ENCODE measurements at regions not wholly inside any gene's neighbourhood (a gene's known extent, or its start where the extent isn't known, plus 50 kb on each side); places are given as distances from the start of the nearest gene placed in this dataset.

- TF ChIP-seq, protein P1, sequence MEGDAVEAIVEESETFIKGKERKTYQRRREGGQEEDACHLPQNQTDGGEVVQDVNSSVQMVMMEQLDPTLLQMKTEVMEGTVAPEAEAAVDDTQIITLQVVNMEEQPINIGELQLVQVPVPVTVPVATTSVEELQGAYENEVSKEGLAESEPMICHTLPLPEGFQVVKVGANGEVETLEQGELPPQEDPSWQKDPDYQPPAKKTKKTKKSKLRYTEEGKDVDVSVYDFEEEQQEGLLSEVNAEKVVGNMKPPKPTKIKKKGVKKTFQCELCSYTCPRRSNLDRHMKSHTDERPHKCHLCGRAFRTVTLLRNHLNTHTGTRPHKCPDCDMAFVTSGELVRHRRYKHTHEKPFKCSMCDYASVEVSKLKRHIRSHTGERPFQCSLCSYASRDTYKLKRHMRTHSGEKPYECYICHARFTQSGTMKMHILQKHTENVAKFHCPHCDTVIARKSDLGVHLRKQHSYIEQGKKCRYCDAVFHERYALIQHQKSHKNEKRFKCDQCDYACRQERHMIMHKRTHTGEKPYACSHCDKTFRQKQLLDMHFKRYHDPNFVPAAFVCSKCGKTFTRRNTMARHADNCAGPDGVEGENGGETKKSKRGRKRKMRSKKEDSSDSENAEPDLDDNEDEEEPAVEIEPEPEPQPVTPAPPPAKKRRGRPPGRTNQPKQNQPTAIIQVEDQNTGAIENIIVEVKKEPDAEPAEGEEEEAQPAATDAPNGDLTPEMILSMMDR (IDR thresholded peaks at IDR 0.05; ENCODE audit: insufficient read depth, low read length, poor library complexity, severe bottlenecking) = no peak
- no peak for TF ChIP-seq EZH2phosphoT487 (conservative IDR thresholded peaks at IDR 0.05; ENCODE audit: low read length)
Measured at GRCh38 chr2:16746329-16746728, 80.7 kb upstream of the CYRIA start.

Data from SU-DHL-6 (cell line).